OCI-LY3 (cell line): ENCODE measurements at regions not wholly inside any gene's neighbourhood (a gene's known extent, or its start where the extent isn't known, plus 50 kb on each side); places are given as distances from the start of the nearest gene placed in this dataset.

Experiments
- H2AFZ ChIP-seq: fragments of 200-600, 300-600 bp; shearing (Covaris generic); 2 replicates; pipeline ENCODE4 v1.6.0; 2014; ENCODE audit warnings: antibody characterized with exemption, low read depth, low read length
- H3K27ac ChIP-seq: fragments of 200-600, 300-600 bp; sonication (generic); 2 replicates; pipeline ENCODE4 v1.5.1; 2014; ENCODE audit warnings: mild to moderate bottlenecking, low read length, moderate library complexity, mixed read lengths
- H3K27me3 ChIP-seq: fragments of 200-600, 300-600 bp; sonication (generic); 2 replicates; pipeline ENCODE4 v1.6.1; 2014; ENCODE audit warnings: low read depth, low read length, mixed read lengths
- H3K36me3 ChIP-seq: fragments of 200-600, 300-600 bp; sonication (generic); replicated peaks from 2 replicates; pipeline ENCODE3; 2014; ENCODE audit warnings: low read depth, low read length, mixed read lengths
- H3K4me1 ChIP-seq: fragments of 300-600, 200-600 bp; sonication (generic); 2 replicates; pipeline ENCODE4 v1.6.1; 2014; ENCODE audit warnings: low read length, mixed read lengths
- H3K4me2 ChIP-seq: fragments of 200-600, 300-600 bp; sonication (generic); 2 replicates; pipeline ENCODE4 v1.6.1; 2014; ENCODE audit warnings: low read length, mixed read lengths
- H3K4me3 ChIP-seq: fragments of 300-600, 200-600 bp; sonication (generic); 2 replicates; pipeline ENCODE4 v1.5.1; 2014; ENCODE audit warnings: antibody characterized with exemption, mild to moderate bottlenecking, low read length, moderate library complexity
- H3K79me2 ChIP-seq: fragments of 300-600, 200-600 bp; shearing (Covaris generic); 2 replicates; pipeline ENCODE4 v1.6.1; 2014; ENCODE audit warnings: mild to moderate bottlenecking, low read length, mixed read lengths
- H3K9ac ChIP-seq: fragments of 300-600, 200-600 bp; shearing (Covaris generic); 2 replicates; pipeline ENCODE4 v1.6.0; 2014; ENCODE audit warnings: mild to moderate bottlenecking, low read length, moderate library complexity
- H3K9me3 ChIP-seq: fragments of 200-600, 300-600 bp; shearing (Covaris generic); 2 replicates; pipeline ENCODE4 v1.6.1; 2014; ENCODE audit warnings: low read length, mixed read lengths; ENCODE audit not compliant: insufficient read depth
- H4K20me1 ChIP-seq: fragments of 200-600, 300-600 bp; sonication (generic); 2 replicates; pipeline ENCODE4 v1.6.1; 2016; ENCODE audit warnings: low read length, mixed read lengths; ENCODE audit not compliant: insufficient read depth
- CTCF ChIP-seq: fragments of 200-600, 300-600 bp; sonication (generic); IDR thresholded peaks from 2 replicates; pipeline ENCODE4 v1.5.1; 2014; ENCODE audit warnings: antibody characterized with exemption, low read length, low read depth
- EZH2phosphoT487 ChIP-seq: fragments of 200-600 bp; shearing (Covaris generic); IDR thresholded peaks from 2 replicates; pipeline ENCODE4 v1.6.1; 2018; ENCODE audit warnings: antibody characterized with exemption, mixed run types, low read depth

GRCh38 chr6:112562301-112563231 lies 215.4 kb downstream of the RFPL4B start:
- Histone ChIP-seq H3K27ac (no peak overlapping the region), H3K4me1 (no peaks in the 10 kb centered on the region), H4K20me1 (no peaks in the 10 kb centered on the region), H3K27me3 (no peaks in the 10 kb centered on the region), H3K4me3 (no peak overlapping the region), H3K4me2 (no peak overlapping the region), H2AFZ (no peak overlapping the region), H3K9me3 (no peaks in the 10 kb centered on the region), H3K9ac (no peak overlapping the region), H3K79me2 (no peaks in the 10 kb centered on the region), H3K36me3 (no peaks in the 10 kb centered on the region)
- TF ChIP-seq CTCF: no peak
- no peak for TF ChIP-seq EZH2phosphoT487

- Histone ChIP-seq H3K27ac (no peak overlapping the region), H3K9ac (no peak overlapping the region), H3K4me3 (no peak overlapping the region), H2AFZ (no peak overlapping the region), H3K79me2 (no peaks in the 10 kb centered on the region), H3K9me3 (no peaks in the 10 kb centered on the region), H3K36me3 (no peaks in the 10 kb centered on the region), H3K4me2 (no peak overlapping the region), H4K20me1 (no peaks in the 10 kb centered on the region), H3K4me1 (no peaks in the 10 kb centered on the region), H3K27me3 (no peaks in the 10 kb centered on the region)
- no peak for TF ChIP-seq EZH2phosphoT487
- TF ChIP-seq CTCF: no peak
Observed at GRCh38 chr6:112563368-112563767, 216.2 kb downstream of the RFPL4B start.

GRCh38 chr6:112568066-112568465 lies 220.9 kb downstream of the RFPL4B start:
- H3K27me3 ChIP-seq: no peaks in the 10 kb centered on the region
- no peak for TF ChIP-seq EZH2phosphoT487
- TF ChIP-seq CTCF: no peak
- no peak overlapping the region for H3K4me2 ChIP-seq
- H3K4me3 ChIP-seq: no peak overlapping the region
- no peaks in the 10 kb centered on the region for H3K4me1 ChIP-seq
- no peaks in the 10 kb centered on the region for H3K79me2 ChIP-seq
- H4K20me1 ChIP-seq: no peaks in the 10 kb centered on the region
- H3K27ac ChIP-seq: no peak overlapping the region
- H3K36me3 ChIP-seq: no peaks in the 10 kb centered on the region
- no peak overlapping the region for H3K9ac ChIP-seq
- H3K9me3 ChIP-seq: no peaks in the 10 kb centered on the region
- no peak overlapping the region for H2AFZ ChIP-seq

GRCh38 chr6:112571488-112572270 lies 224.5 kb downstream of the RFPL4B start:
- H2AFZ ChIP-seq: no peak overlapping the region
- no peaks in the 10 kb centered on the region for H4K20me1 ChIP-seq
- H3K4me2 ChIP-seq: no peak overlapping the region
- H3K9me3 ChIP-seq: no peaks in the 10 kb centered on the region
- no peaks in the 10 kb centered on the region for H3K27me3 ChIP-seq
- no peaks in the 10 kb centered on the region for H3K79me2 ChIP-seq
- H3K36me3 ChIP-seq: no peaks in the 10 kb centered on the region
- TF ChIP-seq CTCF: no peak
- no peak for TF ChIP-seq EZH2phosphoT487
- H3K4me3 ChIP-seq: no peak overlapping the region
- no peak overlapping the region for H3K9ac ChIP-seq
- no peak overlapping the region for H3K27ac ChIP-seq
- no peaks in the 10 kb centered on the region for H3K4me1 ChIP-seq
